Liver (tissue), 8 donors: ENCODE measurements at regions not wholly inside any gene's neighbourhood (a gene's known extent, or its start where the extent isn't known, plus 50 kb on each side); places are given as distances from the start of the nearest gene placed in this dataset.

ENCODE experiments used
- DNase-seq: peaks from one replicate; pipeline ENCODE4 v3.0.0-alpha.2; 2017; ENCODE audit warnings: low spot score
- H3K27ac ChIP-seq, 2 donors: one replicate each; pipeline ENCODE4 v1.7.0; 2013; ENCODE audit warnings: inconsistent platforms in 2 of 2, low read length in 2 of 2, control low read depth in 1 of 2, low read depth in 1 of 2, mild to moderate bottlenecking in 1 of 2
- H3K27me3 ChIP-seq, 4 donors: one replicate each; pipeline versions ENCODE4 v1.6.1 to v1.7.0; 2013; ENCODE audit warnings: low read length in 3 of 4, inconsistent platforms in 1 of 4, mild to moderate bottlenecking in 1 of 4, moderate library complexity in 1 of 4; ENCODE audit not compliant: control insufficient read depth in 4 of 4, insufficient read depth in 4 of 4
- H3K36me3 ChIP-seq, 4 donors: one replicate each; pipeline versions ENCODE4 v1.6.1 to v1.7.0; 2013; ENCODE audit warnings: low read length in 3 of 4, mild to moderate bottlenecking in 3 of 4, low read depth in 1 of 4, moderate library complexity in 1 of 4; ENCODE audit not compliant: control insufficient read depth in 4 of 4, insufficient read depth in 3 of 4
- H3K4me1 ChIP-seq, 4 donors: one replicate each; pipeline versions ENCODE4 v1.6.1 to v1.7.0; 2013; ENCODE audit warnings: low read length in 3 of 4, mild to moderate bottlenecking in 3 of 4, moderate library complexity in 1 of 4; ENCODE audit not compliant: control insufficient read depth in 4 of 4, insufficient read depth in 4 of 4
- H3K4me3 ChIP-seq, 3 donors: one replicate each; pipeline versions ENCODE4 v1.6.1 to v1.7.0; 2013; ENCODE audit warnings: low read length in 3 of 3, control low read depth in 1 of 3, low read depth in 1 of 3, mild to moderate bottlenecking in 1 of 3
- H3K9ac ChIP-seq, 2 donors: one replicate each; pipeline ENCODE4 v1.7.0; 2013; ENCODE audit warnings: low read length in 2 of 2, mild to moderate bottlenecking in 2 of 2, moderate library complexity in 2 of 2, control low read depth in 1 of 2, low read depth in 1 of 2
- H3K9me3 ChIP-seq, 4 donors: one replicate each; pipeline versions ENCODE4 v1.6.1 to v1.7.0; 2013; ENCODE audit warnings: low read length in 3 of 4; ENCODE audit not compliant: control insufficient read depth in 4 of 4
- EGR1 ChIP-seq, 2 donors: IDR thresholded peaks; 2 replicates each; pipeline ENCODE4 v1.6.1; 2016 to 2018; ENCODE audit warnings: antibody characterized with exemption in 2 of 2, low read depth in 2 of 2
- FOXA2 ChIP-seq: IDR thresholded peaks from 2 replicates; pipeline ENCODE4 v1.6.1; 2016; ENCODE audit warnings: antibody characterized with exemption
- GABPA ChIP-seq, 2 donors: IDR thresholded peaks in 1 of 2; conservative IDR thresholded peaks in 1 of 2; 2 replicates each; pipeline ENCODE4 v1.6.1; 2016; ENCODE audit warnings: antibody characterized with exemption in 2 of 2, mild to moderate bottlenecking in 1 of 2, moderate library complexity in 1 of 2
- HNF4G ChIP-seq: IDR thresholded peaks from 2 replicates; pipeline ENCODE4 v1.6.1; 2016; ENCODE audit warnings: antibody characterized with exemption
- JUND ChIP-seq, 2 donors: IDR thresholded peaks; 2 replicates each; pipeline ENCODE4 v1.6.1; 2016; ENCODE audit warnings: antibody characterized with exemption in 2 of 2
- MAX ChIP-seq: IDR thresholded peaks from 2 replicates; pipeline ENCODE4 v1.6.1; 2016; ENCODE audit warnings: antibody characterized with exemption
- NR2F2 ChIP-seq: IDR thresholded peaks from 2 replicates; pipeline ENCODE4 v1.6.1; 2016; ENCODE audit warnings: antibody characterized with exemption
- RAD21 ChIP-seq, 2 donors: IDR thresholded peaks; 2 replicates each; pipeline ENCODE4 v1.6.1; 2016; ENCODE audit warnings: antibody characterized with exemption in 2 of 2, mild to moderate bottlenecking in 2 of 2
- RXRA ChIP-seq, 2 donors: IDR thresholded peaks; 2 replicates each; pipeline ENCODE4 v1.6.1; 2017 to 2018; ENCODE audit warnings: antibody characterized with exemption in 2 of 2, mild to moderate bottlenecking in 1 of 2
- WGBS: extraction: QIAGEN DNeasy Blood & Tissue Kit; methylation state at CpG from one replicate; pipeline ENCODE4 v1.1.7; 2013; 5-methylcytosine and 5-hydroxymethylcytosine counted together
- TF ChIP-seq, protein P1 (sequence below): IDR thresholded peaks from 2 replicates; pipeline ENCODE4 v1.6.1; 2016; ENCODE audit warnings: antibody characterized with exemption
- TF ChIP-seq, protein P2 (sequence below): IDR thresholded peaks from 2 replicates; pipeline ENCODE4 v1.6.1; 2016; ENCODE audit warnings: antibody characterized with exemption
- TF ChIP-seq, protein P3 (sequence below): IDR thresholded peaks from 2 replicates; pipeline ENCODE4 v1.6.1; 2016; ENCODE audit warnings: antibody characterized with exemption, mild to moderate bottlenecking
- TF ChIP-seq, protein P4 (sequence below): fragments of 150-350 bp; IDR thresholded peaks from 2 replicates; pipeline ENCODE4 v1.5.1; 2017; ENCODE audit warnings: improper control_type of control experiment, low read depth, low read length; ENCODE audit not compliant: missing input control
- donor health status: healthy.
- donor health status: healthy.
- donor health status: healthy.
- donor health status: healthy.
- donor health status: healthy.

DNA sequence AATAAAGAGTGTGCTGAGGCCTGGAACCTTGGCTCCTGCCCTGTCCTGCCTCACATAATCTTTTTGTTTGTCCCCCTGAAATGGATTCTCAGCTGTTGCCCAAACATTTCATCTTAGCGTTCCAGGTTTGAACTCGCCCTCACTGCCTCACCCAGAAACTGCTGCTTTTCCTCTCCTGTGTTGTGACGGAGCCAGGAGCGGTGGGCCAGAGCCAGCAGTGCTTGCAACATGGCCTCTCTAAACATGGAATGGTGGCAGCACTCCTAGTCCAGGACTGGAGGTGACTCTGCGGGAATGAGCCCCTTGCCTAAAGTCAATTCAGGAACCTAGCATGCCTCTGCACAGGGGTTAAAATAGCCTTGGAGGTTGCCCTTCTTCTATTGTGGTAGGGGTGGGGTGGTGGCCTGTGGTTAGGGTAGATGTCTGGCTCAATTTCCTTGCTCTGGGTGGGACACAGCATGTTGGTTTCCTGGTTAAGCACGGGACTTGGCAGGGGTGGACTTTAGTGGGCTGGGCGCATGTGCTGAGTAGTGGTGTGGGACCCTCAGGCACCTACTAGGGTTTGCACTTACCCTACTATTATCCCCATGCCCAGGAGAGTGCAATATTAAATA is 101.6 kb downstream of the SLC25A46 start:
- H3K36me3 ChIP-seq, result no peaks in the 10 kb centered on the region
- no peaks in the 10 kb centered on the region for H3K27me3 ChIP-seq
- no peak overlapping the region for H3K27ac ChIP-seq
- 70% methylated on average over 7 of the region's 7 CpGs for WGBS
- H3K9ac ChIP-seq, result no peak overlapping the region
- H3K4me1 ChIP-seq, result no peaks in the 10 kb centered on the region
- no peak overlapping the region for H3K4me3 ChIP-seq
- no peaks in the 10 kb centered on the region for H3K9me3 ChIP-seq
- TF ChIP-seq RXRA (IDR thresholded peaks at IDR 0.05) (no peak), FOXA2 (no peak), MAX (no peak), NR2F2 (no peak), EGR1 (IDR thresholded peaks at IDR 0.05; ENCODE audit: low read depth in 2 of 2) (no peak), RAD21 (IDR thresholded peaks at IDR 0.05) (no peak), JUND (IDR thresholded peaks at IDR 0.05) (no peak)
- TF ChIP-seq, protein P1, sequence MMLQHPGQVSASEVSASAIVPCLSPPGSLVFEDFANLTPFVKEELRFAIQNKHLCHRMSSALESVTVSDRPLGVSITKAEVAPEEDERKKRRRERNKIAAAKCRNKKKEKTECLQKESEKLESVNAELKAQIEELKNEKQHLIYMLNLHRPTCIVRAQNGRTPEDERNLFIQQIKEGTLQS, result no peak
- TF ChIP-seq, protein P2, sequence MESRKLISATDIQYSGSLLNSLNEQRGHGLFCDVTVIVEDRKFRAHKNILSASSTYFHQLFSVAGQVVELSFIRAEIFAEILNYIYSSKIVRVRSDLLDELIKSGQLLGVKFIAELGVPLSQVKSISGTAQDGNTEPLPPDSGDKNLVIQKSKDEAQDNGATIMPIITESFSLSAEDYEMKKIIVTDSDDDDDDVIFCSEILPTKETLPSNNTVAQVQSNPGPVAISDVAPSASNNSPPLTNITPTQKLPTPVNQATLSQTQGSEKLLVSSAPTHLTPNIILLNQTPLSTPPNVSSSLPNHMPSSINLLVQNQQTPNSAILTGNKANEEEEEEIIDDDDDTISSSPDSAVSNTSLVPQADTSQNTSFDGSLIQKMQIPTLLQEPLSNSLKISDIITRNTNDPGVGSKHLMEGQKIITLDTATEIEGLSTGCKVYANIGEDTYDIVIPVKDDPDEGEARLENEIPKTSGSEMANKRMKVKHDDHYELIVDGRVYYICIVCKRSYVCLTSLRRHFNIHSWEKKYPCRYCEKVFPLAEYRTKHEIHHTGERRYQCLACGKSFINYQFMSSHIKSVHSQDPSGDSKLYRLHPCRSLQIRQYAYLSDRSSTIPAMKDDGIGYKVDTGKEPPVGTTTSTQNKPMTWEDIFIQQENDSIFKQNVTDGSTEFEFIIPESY, result no peak
- TF ChIP-seq, protein P3, sequence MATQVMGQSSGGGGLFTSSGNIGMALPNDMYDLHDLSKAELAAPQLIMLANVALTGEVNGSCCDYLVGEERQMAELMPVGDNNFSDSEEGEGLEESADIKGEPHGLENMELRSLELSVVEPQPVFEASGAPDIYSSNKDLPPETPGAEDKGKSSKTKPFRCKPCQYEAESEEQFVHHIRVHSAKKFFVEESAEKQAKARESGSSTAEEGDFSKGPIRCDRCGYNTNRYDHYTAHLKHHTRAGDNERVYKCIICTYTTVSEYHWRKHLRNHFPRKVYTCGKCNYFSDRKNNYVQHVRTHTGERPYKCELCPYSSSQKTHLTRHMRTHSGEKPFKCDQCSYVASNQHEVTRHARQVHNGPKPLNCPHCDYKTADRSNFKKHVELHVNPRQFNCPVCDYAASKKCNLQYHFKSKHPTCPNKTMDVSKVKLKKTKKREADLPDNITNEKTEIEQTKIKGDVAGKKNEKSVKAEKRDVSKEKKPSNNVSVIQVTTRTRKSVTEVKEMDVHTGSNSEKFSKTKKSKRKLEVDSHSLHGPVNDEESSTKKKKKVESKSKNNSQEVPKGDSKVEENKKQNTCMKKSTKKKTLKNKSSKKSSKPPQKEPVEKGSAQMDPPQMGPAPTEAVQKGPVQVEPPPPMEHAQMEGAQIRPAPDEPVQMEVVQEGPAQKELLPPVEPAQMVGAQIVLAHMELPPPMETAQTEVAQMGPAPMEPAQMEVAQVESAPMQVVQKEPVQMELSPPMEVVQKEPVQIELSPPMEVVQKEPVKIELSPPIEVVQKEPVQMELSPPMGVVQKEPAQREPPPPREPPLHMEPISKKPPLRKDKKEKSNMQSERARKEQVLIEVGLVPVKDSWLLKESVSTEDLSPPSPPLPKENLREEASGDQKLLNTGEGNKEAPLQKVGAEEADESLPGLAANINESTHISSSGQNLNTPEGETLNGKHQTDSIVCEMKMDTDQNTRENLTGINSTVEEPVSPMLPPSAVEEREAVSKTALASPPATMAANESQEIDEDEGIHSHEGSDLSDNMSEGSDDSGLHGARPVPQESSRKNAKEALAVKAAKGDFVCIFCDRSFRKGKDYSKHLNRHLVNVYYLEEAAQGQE, result no peak
- TF ChIP-seq, protein P4, sequence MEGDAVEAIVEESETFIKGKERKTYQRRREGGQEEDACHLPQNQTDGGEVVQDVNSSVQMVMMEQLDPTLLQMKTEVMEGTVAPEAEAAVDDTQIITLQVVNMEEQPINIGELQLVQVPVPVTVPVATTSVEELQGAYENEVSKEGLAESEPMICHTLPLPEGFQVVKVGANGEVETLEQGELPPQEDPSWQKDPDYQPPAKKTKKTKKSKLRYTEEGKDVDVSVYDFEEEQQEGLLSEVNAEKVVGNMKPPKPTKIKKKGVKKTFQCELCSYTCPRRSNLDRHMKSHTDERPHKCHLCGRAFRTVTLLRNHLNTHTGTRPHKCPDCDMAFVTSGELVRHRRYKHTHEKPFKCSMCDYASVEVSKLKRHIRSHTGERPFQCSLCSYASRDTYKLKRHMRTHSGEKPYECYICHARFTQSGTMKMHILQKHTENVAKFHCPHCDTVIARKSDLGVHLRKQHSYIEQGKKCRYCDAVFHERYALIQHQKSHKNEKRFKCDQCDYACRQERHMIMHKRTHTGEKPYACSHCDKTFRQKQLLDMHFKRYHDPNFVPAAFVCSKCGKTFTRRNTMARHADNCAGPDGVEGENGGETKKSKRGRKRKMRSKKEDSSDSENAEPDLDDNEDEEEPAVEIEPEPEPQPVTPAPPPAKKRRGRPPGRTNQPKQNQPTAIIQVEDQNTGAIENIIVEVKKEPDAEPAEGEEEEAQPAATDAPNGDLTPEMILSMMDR, result no peak
- no peak for DNase-seq

GRCh38 chr5:110841137-110841536 is 102.3 kb downstream of the SLC25A46 start:
- H3K36me3 ChIP-seq, result no peaks in the 10 kb centered on the region
- H3K4me3 ChIP-seq, result no peak overlapping the region
- H3K27me3 ChIP-seq, result no peaks in the 10 kb centered on the region
- no peak overlapping the region for H3K9ac ChIP-seq
- no peaks in the 10 kb centered on the region for H3K9me3 ChIP-seq
- DNase-seq, result no peak
- 84% methylated on average over 2 of the region's 2 CpGs for WGBS
- TF ChIP-seq RAD21 (IDR thresholded peaks at IDR 0.05) (no peak), GABPA (IDR thresholded peaks at IDR 0.05 in 1 of 2, conservative IDR thresholded peaks at IDR 0.05 in 1 of 2) (no peak), RXRA (IDR thresholded peaks at IDR 0.05) (no peak), HNF4G (no peak), FOXA2 (no peak), MAX (no peak), EGR1 (IDR thresholded peaks at IDR 0.05; ENCODE audit: low read depth in 2 of 2) (no peak), JUND (IDR thresholded peaks at IDR 0.05) (no peak)
- TF ChIP-seq, protein P2, result no peak
- TF ChIP-seq, protein P4, result no peak
- H3K4me1 ChIP-seq, result no peaks in the 10 kb centered on the region
- no peak overlapping the region for H3K27ac ChIP-seq
